Mammary epithelial cell (primary cell): ENCODE measurements at regions not wholly inside any gene's neighbourhood (a gene's known extent, or its start where the extent isn't known, plus 50 kb on each side); places are given as distances from the start of the nearest gene placed in this dataset.
"Not testable (repeated sequence)": the region's sequence is repeated elsewhere in the genome, so short reads cannot be mapped to it uniquely, and the experiment has no call there.

Source experiments
- CTCF ChIP-seq, 2 donors: IDR thresholded peaks in 1 of 2; conservative IDR thresholded peaks in 1 of 2; 2 replicates each; pipeline ENCODE4 v1.5.1; 2011 to 2012; ENCODE audit warnings: inconsistent platforms in 2 of 2, low read length in 2 of 2, mild to moderate bottlenecking in 2 of 2, control low read depth in 1 of 2, low read depth in 1 of 2; ENCODE audit not compliant: insufficient read depth in 1 of 2; ENCODE audit errors: extremely low read depth in 1 of 2
- EZH2 ChIP-seq: IDR thresholded peaks from 2 replicates; pipeline ENCODE4 v1.6.1; 2012; ENCODE audit warnings: low read length, inconsistent platforms, borderline replicate concordance

DNA sequence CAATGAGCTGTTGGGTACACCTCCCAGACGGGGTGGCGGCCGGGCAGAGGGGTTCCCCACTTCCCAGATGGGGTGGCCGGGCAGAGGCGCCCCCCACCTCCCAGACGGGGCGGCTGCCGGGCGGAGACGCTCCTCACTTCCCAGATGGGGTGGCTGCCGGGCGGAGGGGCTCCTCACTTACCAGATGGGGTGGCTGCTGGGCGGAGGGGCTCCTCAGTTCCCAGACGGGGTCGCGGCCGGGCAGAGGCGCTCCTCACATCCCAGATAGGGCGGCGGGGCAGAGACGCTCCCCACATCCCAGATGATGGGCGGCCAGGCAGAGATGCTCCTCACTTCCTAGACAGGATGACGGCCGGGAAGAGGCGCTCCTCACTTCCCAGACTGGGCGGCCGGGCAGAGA lies 185.1 kb downstream of the UTRN start:
- not testable (repeated sequence) for TF ChIP-seq CTCF (conservative IDR thresholded peaks at IDR 0.05 in 1 of 2, IDR thresholded peaks at IDR 0.05 in 1 of 2; ENCODE audit: extremely low read depth in 1 of 2, insufficient read depth in 1 of 2, low read depth in 1 of 2, low read length in 2 of 2); EZH2
